Activated CD8-positive, alpha-beta T cell treated with anti-CD3 and anti-CD28 coated beads for 36 hours (primary cell): ENCODE measurements at regions not wholly inside any gene's neighbourhood (a gene's known extent, or its start where the extent isn't known, plus 50 kb on each side); places are given as distances from the start of the nearest gene placed in this dataset.
"Not testable (repeated sequence)": the region's sequence is repeated elsewhere in the genome, so short reads cannot be mapped to it uniquely, and the experiment has no call there.

Experiments
- ATAC-seq: fragments of 200-7000 bp; cut with Tn5 transposase; one replicate; pipeline ENCODE4 v1.10.0; 2021; ENCODE audit warnings: mild to moderate bottlenecking, moderate library complexity
- CTCF ChIA-PET: fragments of 350-600 bp; sonication (Branson Sonifier 250); formaldehyde crosslinking; loops from one replicate; lab custom pipeline; 2021; ENCODE audit warnings: antibody characterized with exemption; lab: Charles Lee
- POLR2A ChIA-PET: fragments of 350-600 bp; sonication (Branson Sonifier 250); formaldehyde crosslinking; loops from one replicate; lab custom pipeline; 2021; ENCODE audit warnings: antibody characterized with exemption; lab: Charles Lee
- DNase-seq: peaks from one replicate; pipeline ENCODE4 v3.0.0-alpha.2; 2020
- H3K27ac Mint-ChIP-seq: one replicate; pipeline ENCODE4 v1.8.0; 2021; ENCODE audit warnings: mild to moderate bottlenecking, mixed read lengths
- H3K27me3 Mint-ChIP-seq: one replicate; pipeline ENCODE4 v1.8.0; 2021; ENCODE audit warnings: mixed read lengths
- H3K36me3 Mint-ChIP-seq: one replicate; pipeline ENCODE4 v1.8.0; 2021; ENCODE audit warnings: low read depth, mixed read lengths
- H3K4me1 Mint-ChIP-seq: one replicate; pipeline ENCODE4 v1.8.0; 2021; ENCODE audit warnings: low read depth, mixed read lengths
- H3K4me3 Mint-ChIP-seq: one replicate; pipeline ENCODE4 v1.8.0; 2021; ENCODE audit warnings: mild to moderate bottlenecking, moderate library complexity, mixed read lengths
- H3K9me3 Mint-ChIP-seq: one replicate; pipeline ENCODE4 v1.8.0; 2021; ENCODE audit warnings: mixed read lengths
- CTCF ChIP-seq: fragments of 200-600 bp; IDR thresholded peaks from one replicate; pipeline ENCODE4 v1.8.0; 2022; ENCODE audit warnings: antibody characterized with exemption, mild to moderate bottlenecking
- intact Hi-C: fragments of 100-400 bp; cut with micrococcal nuclease; formaldehyde crosslinking; loops from one replicate; pipeline ENCODE4 v1.10.0; 2022

GRCh38 chr9:75197561-75197960 lies 109.2 kb downstream of the OSTF1 start:
- Mint-ChIP-seq H3K36me3 (no peaks in the 10 kb centered on the region), H3K27me3 (no peaks in the 10 kb centered on the region), H3K27ac (no peak overlapping the region), H3K4me1 (peaks cover 6% of the 10 kb centered on the region), H3K4me3 (no peak overlapping the region), H3K9me3 (no peaks in the 10 kb centered on the region)
- ChIA-PET CTCF (interaction anchor here (0.8 to 3.2 kb wide), 3 partner anchors 12 to 44 kb away, joined by 3 to 24 read pairs (median 3); no protein-coding TSS in a partner anchor), POLR2A (no interaction called here)
- no peak for TF ChIP-seq CTCF
- DNase-seq (no peak), ATAC-seq (no peak)
- intact Hi-C loops: no loop called here

GRCh38 chr9:75198436-75198835 lies 110.1 kb downstream of the OSTF1 start:
- H3K27me3 Mint-ChIP-seq: no peaks in the 10 kb centered on the region
- DNase-seq (no peak), ATAC-seq (no peak)
- no peak for TF ChIP-seq CTCF
- no peak overlapping the region for H3K27ac Mint-ChIP-seq
- ChIA-PET CTCF (interaction anchor here (0.8 kb wide), 1 partner anchor 40 kb away, joined by 4 read pairs; no protein-coding TSS in a partner anchor), POLR2A (no interaction called here)
- H3K4me1 Mint-ChIP-seq: peaks cover 6% of the 10 kb centered on the region
- H3K9me3 Mint-ChIP-seq: no peaks in the 10 kb centered on the region
- no peaks in the 10 kb centered on the region for H3K36me3 Mint-ChIP-seq
- intact Hi-C loops: no loop called here
- no peak overlapping the region for H3K4me3 Mint-ChIP-seq

GRCh38 chr9:75200892-75201470 lies 112.7 kb downstream of the OSTF1 start:
- no peaks in the 10 kb centered on the region for H3K9me3 Mint-ChIP-seq
- peak overlapping the region; percentile 36 for H3K27ac Mint-ChIP-seq
- ChIA-PET POLR2A (interaction anchor here (0.7 kb wide), 1 partner anchor 35 kb away, joined by 3 read pairs; no protein-coding TSS in a partner anchor), CTCF (interaction anchor here (0.7 to 2.2 kb wide), 17 partner anchors 9 to 1101 kb away, joined by 3 to 16 read pairs (median 4); partner anchors contain the start of genes NMRK1 and OSTF1)
- H3K4me1 Mint-ChIP-seq: peaks cover 6% of the 10 kb centered on the region
- no peaks in the 10 kb centered on the region for H3K27me3 Mint-ChIP-seq
- peak; percentile 70 for ATAC-seq
- DNase-seq: peak; percentile 19
- TF ChIP-seq CTCF: peak; percentile 78
- no peak overlapping the region for H3K4me3 Mint-ChIP-seq
- intact Hi-C loops: loop anchor here (1.0 kb wide), 1 partner anchor 37 kb away; no protein-coding TSS in a partner anchor
- H3K36me3 Mint-ChIP-seq: no peaks in the 10 kb centered on the region

- no peak overlapping the region for H3K4me3 Mint-ChIP-seq
- DNase-seq (no peak), ATAC-seq (no peak)
- peaks cover 6% of the 10 kb centered on the region for H3K4me1 Mint-ChIP-seq
- H3K9me3 Mint-ChIP-seq: no peaks in the 10 kb centered on the region
- ChIA-PET POLR2A (no interaction called here), CTCF (interaction anchor here (0.7 to 2.2 kb wide), 17 partner anchors 8 to 1101 kb away, joined by 3 to 16 read pairs (median 4); partner anchors contain the start of genes NMRK1 and OSTF1)
- H3K27ac Mint-ChIP-seq: no peak overlapping the region
- TF ChIP-seq CTCF: no peak
- intact Hi-C loops: loop anchor here (1.0 kb wide), 1 partner anchor 37 kb away; no protein-coding TSS in a partner anchor
- no peaks in the 10 kb centered on the region for H3K27me3 Mint-ChIP-seq
- no peaks in the 10 kb centered on the region for H3K36me3 Mint-ChIP-seq
Measured at GRCh38 chr9:75201480-75202209, 113.3 kb downstream of the OSTF1 start.

GRCh38 chr9:75207997-75208396 lies 119.7 kb downstream of the OSTF1 start:
- DNase-seq, CTCF ChIA-PET, H3K36me3 Mint-ChIP-seq, H3K4me3 Mint-ChIP-seq, intact Hi-C loops, H3K4me1 Mint-ChIP-seq, H3K27me3 Mint-ChIP-seq, H3K27ac Mint-ChIP-seq, POLR2A ChIA-PET, ATAC-seq, H3K9me3 Mint-ChIP-seq: not testable (repeated sequence)
